Lower leg skin (tissue), 4 donors: ENCODE measurements at regions not wholly inside any gene's neighbourhood (a gene's known extent, or its start where the extent isn't known, plus 50 kb on each side); places are given as distances from the start of the nearest gene placed in this dataset.

Experiments used
- DNase-seq, 2 donors: peaks; one replicate each; pipeline ENCODE4 v3.0.0-alpha.2; 2019; ENCODE audit warnings: low spot score in 2 of 2
- H3K4me3 ChIP-seq: fragments of 200-600 bp; sonication (generic); 2 replicates; pipeline ENCODE4 v1.5.1; 2017; ENCODE audit warnings: mild to moderate bottlenecking, low read depth; ENCODE audit not compliant: poor library complexity, severe bottlenecking
- CTCF ChIP-seq, 3 donors: fragments of 450-650 bp; IDR thresholded peaks; one replicate each; pipeline ENCODE4 v1.5.1; 2016; ENCODE audit warnings: antibody characterized with exemption in 3 of 3, mild to moderate bottlenecking in 3 of 3, moderate library complexity in 2 of 3
- POLR2A ChIP-seq, 2 donors: fragments of 450-650 bp; IDR thresholded peaks; one replicate each; pipeline ENCODE4 v1.6.1; 2016 to 2017; ENCODE audit warnings: antibody characterized with exemption in 2 of 2, mild to moderate bottlenecking in 1 of 2, moderate library complexity in 1 of 2
- WGBS, 2 donors: methylation state at CpG; one replicate each; pipeline ENCODE4 v1.1.5; 2018; 5-methylcytosine and 5-hydroxymethylcytosine counted together
- intact Hi-C: fragments of 100-400 bp; cut with DNase I; formaldehyde crosslinking; loops from one replicate; pipeline ENCODE4 v1.15.0; 2023; ENCODE audit warnings: low total_unique reads

DNA sequence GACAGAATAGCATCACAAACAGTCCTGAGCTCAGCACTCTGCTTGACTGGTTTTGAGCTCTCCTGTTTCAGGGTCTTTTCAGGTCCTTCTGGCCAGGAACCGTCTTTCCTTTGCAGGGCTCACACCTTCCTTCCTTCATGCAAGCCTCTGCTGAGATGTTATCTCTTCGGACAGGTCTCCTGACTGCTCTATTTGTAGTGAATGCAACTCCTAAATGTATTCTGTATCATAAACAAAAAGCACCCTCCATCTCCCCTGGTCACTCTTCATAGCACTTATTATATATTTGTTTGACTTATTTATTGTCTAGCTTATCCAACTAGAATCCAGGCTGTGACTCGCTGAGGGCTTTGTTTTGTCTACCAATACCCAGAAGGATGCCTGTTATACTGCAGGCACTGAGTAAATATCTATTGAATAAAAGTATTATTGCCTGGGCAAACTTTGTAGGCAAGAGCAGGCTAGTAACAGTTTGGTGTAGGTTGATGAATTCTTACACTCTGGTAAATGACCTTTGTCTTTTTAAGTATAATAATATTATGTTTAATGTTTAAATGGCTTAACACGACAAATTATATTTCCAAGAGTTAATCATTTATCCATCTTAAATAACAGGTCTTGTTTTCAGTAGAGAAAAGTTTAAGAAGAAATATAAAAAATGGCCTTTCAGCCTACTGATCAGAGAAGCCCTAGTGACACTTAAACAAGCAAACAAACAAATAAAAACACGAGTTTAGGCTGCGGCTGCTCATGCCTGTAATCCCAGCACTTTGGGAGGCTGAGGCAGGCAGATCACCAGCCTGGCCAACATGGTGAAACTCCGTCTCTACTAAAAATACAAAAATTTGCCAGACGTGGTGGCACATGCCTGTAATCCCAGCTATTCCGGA, 199.7 kb downstream of the BCAS1 start:
- WGBS, 2 donors: 57 to 76% methylated on average over 9 of the region's 9 CpGs
- intact Hi-C loops: no loop called here
- no peak for DNase-seq
- TF ChIP-seq POLR2A (IDR thresholded peaks at IDR 0.05) (no peak), CTCF (IDR thresholded peaks at IDR 0.05) (no peak)
- H3K4me3 ChIP-seq: no peak overlapping the region

GRCh38 chr20:53869466-53870258, 200.7 kb downstream of the BCAS1 start:
- TF ChIP-seq CTCF (IDR thresholded peaks at IDR 0.05) (peak in 1 of 3 donors; percentile 48), POLR2A (IDR thresholded peaks at IDR 0.05) (no peak)
- intact Hi-C loops: loop anchor here (10.0 kb wide), 1 partner anchor 75 kb away; no protein-coding TSS in a partner anchor
- DNase-seq: peak in 1 of 2 donors; percentile 79
- H3K4me3 ChIP-seq: no peak overlapping the region
- 19% methylated on average over 8 of the region's 8 CpGs for WGBS, 2 donors

DNA sequence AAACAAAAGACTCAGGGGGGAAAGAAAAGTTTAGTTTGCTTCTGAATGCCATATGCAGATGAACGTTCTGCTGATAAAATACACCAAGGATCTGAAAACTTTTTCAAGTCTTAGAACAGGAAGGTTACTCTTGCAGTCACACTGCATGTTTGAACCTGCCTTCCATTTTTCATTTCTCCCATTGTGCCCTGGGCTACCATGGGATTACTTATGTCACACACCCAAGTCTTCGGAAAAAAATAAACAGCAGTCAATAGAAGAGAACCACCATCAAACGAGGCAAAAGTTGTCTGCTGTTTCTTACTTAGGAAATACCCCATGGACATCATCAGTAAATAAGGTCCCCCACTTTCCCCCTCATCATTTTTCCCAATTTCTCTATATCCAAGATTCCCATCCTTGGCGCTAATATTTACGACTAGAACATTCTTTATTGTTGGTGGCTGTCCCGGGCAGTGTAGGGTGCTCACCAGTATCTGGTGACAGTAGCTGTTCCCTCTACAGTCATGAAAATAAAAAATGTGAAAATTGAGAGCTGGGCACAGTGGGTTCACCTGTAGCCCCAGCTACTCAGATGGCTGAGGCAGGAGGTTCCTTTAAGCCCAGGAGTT, 202.5 kb downstream of the BCAS1 start:
- H3K4me3 ChIP-seq: no peak overlapping the region
- intact Hi-C loops: loop anchor here (10.0 kb wide), 1 partner anchor 73 kb away; no protein-coding TSS in a partner anchor
- 60 to 66% methylated on average over 6 of the region's 6 CpGs for WGBS, 2 donors
- peak in 1 of 2 donors; percentile 36 for DNase-seq
- TF ChIP-seq POLR2A (IDR thresholded peaks at IDR 0.05) (no peak), CTCF (IDR thresholded peaks at IDR 0.05) (no peak)

DNA sequence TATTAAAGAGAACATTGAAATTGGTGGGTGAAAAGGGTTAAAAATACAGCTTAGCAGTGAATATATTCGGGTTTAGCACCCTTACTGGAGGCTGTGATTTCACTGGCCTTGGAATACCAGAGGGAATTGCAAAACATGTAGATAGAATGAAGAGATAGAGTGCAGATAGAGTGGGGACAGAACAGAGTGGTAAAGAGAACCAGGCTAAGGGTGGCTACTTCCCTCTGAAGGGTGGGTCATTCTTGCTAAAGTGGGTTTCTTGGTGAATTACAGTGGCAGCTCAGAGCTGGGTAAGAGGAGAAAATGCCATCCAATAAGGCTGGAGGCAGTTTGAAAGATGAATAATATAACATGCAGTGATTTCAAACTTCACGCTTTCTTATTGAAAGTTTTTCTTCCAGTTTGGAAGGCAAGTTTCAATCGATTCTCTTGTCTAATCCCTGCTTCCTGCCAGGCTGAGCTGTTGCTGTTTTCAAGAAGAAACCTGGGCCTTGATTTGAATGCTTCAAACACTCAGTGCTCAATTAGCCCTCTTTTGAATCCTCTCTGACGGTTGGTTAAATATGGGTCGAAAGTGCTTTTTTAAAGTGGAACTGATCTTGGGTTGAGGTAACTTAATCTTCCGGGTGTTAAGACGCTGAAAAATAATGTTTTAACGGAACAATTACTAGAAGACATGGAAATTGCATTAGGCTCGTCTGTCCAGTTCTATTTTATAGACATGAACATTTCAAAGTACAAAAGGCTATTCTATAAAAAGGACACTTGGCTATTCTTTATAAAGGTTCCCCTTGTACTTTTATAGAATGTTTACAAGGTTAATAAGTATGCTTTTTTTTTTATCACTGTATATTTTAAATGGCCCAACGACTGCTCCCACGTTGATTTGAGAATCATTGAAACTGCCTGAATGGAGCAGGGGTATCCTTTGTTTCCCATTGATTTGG, 203.3 kb downstream of the BCAS1 start:
- no peak overlapping the region for H3K4me3 ChIP-seq
- WGBS, 2 donors: 27 to 38% methylated on average over 11 of the region's 11 CpGs
- DNase-seq: no peak
- intact Hi-C loops: loop anchor here (10.0 kb wide), 1 partner anchor 72 kb away; no protein-coding TSS in a partner anchor
- TF ChIP-seq CTCF (IDR thresholded peaks at IDR 0.05) (no peak), POLR2A (IDR thresholded peaks at IDR 0.05) (no peak)
